Transverse colon (tissue), 4 donors: ENCODE measurements at regions not wholly inside any gene's neighbourhood (a gene's known extent, or its start where the extent isn't known, plus 50 kb on each side); places are given as distances from the start of the nearest gene placed in this dataset.

Experiments used
- DNase-seq: peaks from one replicate; pipeline ENCODE4 v3.0.0-alpha.2; 2019
- H3K27ac ChIP-seq, 4 donors: fragments of 200-600 bp; sonication (generic); 2 replicates each; pipeline ENCODE4 v1.5.1; 2016 to 2018; ENCODE audit warnings: inconsistent platforms in 4 of 4
- H3K27me3 ChIP-seq: fragments of 200-600 bp; sonication (generic); 2 replicates; pipeline ENCODE4 v1.5.1; 2017; ENCODE audit warnings: inconsistent platforms
- H3K36me3 ChIP-seq, 4 donors: fragments of 200-600 bp; sonication (generic); 2 replicates each; pipeline ENCODE4 v1.5.1; 2017 to 2019; ENCODE audit warnings: inconsistent platforms in 4 of 4
- H3K4me1 ChIP-seq, 4 donors: fragments of 200-600 bp; sonication (generic); 2 replicates each; pipeline ENCODE4 v1.5.1; 2017 to 2020; ENCODE audit warnings: inconsistent platforms in 4 of 4
- H3K4me3 ChIP-seq, 4 donors: fragments of 200-600 bp; sonication (generic); 1 replicate in 1 of 4; 2 replicates in 3 of 4; pipeline versions ENCODE4 v1.5.1 to v1.6.1; 2017 to 2019; ENCODE audit warnings: inconsistent platforms in 4 of 4
- H3K9me3 ChIP-seq, 2 donors: fragments of 200-600 bp; sonication (generic); 2 replicates each; pipeline ENCODE4 v1.5.1; 2017 to 2019; ENCODE audit warnings: inconsistent platforms in 2 of 2
- EP300 ChIP-seq: sonication (generic); formaldehyde crosslinking; IDR thresholded peaks from one replicate; pipeline ENCODE4 v1.6.1; 2017; ENCODE audit warnings: antibody characterized with exemption, low read depth
- POLR2A ChIP-seq: fragments of 450-650 bp; IDR thresholded peaks from one replicate; pipeline ENCODE4 v1.6.1; 2016; ENCODE audit warnings: antibody characterized with exemption, mild to moderate bottlenecking, moderate library complexity
- POLR2AphosphoS5 ChIP-seq, 3 donors: sonication (generic); formaldehyde crosslinking; IDR thresholded peaks; one replicate each; pipeline ENCODE4 v1.6.1; 2016; ENCODE audit warnings: antibody characterized with exemption in 3 of 3
- WGBS, 2 donors: methylation state at CpG; one replicate each; pipeline ENCODE4 v1.1.5; 2018; ENCODE audit warnings: low coverage in 1 of 2; 5-methylcytosine and 5-hydroxymethylcytosine counted together
- in situ Hi-C, 4 donors: fragments of 200-750 bp; cut with MboI; loops; one replicate each; pipeline versions ENCODE4 v1.15.0 to v1.15.1; 2017; ENCODE audit warnings: low sequenced_read_pairs in 3 of 4, low pct_ligation_motif_present in 1 of 4, low pct_unique_long_range_greater_than_20kb in 1 of 4
- intact Hi-C: fragments of 100-400 bp; cut with DNase I; formaldehyde crosslinking; loops from one replicate; pipeline ENCODE4 v1.15.1; 2023; ENCODE audit warnings: low total_unique reads
- TF ChIP-seq, protein P1 (sequence below), 5 experiments: fragments of 200-600 bp in 3 of 5; fragments of 450-650 bp in 2 of 5; sonication (generic) in 3 of 5; IDR thresholded peaks; 1 replicate in 2 of 5; 2 replicates in 3 of 5; pipeline ENCODE4 v1.5.1; 2016 to 2017; ENCODE audit warnings: antibody characterized with exemption in 5 of 5, inconsistent platforms in 3 of 5, mild to moderate bottlenecking in 2 of 5, moderate library complexity in 1 of 5

DNA sequence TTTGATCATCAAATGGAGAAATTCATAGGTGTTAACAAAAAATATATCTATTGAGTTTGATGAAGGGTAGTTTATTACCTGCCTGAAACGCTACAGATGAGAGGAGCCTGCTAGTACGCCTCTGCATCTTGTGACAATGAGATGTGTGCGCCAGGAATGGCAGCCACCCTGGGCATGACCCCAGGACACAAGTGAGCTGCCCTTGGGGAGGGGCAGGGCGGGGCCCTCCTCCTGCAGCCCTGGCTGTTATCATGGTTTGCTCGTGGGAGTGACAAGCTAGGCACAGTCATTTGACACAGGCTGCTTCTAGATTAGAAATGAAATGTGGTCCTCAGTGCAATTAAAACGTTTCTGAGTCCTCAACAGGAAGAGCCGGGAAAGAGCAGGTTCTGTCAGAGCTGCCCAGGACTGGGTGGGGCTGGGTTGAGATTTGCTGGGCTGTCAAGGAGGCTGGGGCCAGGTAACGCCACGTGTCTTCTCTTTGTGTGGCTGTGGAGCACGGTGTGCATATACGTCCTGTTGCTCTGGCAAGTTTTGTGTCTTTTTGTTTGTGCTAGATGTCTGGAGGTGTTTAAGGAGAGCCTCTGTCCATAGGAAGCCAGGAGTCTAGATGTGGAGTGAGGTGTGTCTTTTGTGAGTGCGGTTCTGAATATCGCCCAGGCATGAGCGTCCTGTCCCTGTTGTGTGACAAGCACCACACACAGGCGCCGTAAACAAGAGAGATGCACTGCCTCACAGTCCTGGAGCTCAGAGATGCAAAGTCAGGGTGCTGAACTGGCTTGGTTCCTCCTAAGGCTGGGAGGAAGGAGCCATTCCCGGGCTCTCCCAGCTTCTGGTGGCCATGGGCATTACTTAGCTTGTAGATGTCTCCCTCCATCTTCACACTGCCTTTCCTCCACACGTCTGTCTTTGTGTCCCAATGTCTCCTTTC lies 129.0 kb upstream of the IRX4 start:
- WGBS, 2 donors = 56 to 61% methylated on average over 5 to 18 of the region's 18 CpGs
- in situ Hi-C loops = loop anchor here in 3 of 4 donors (25.0 kb wide), 2 partner anchors 249 to 274 kb away; no protein-coding TSS in a partner anchor
- no peak for DNase-seq
- Histone ChIP-seq H3K9me3 (no peaks in the 10 kb centered on the region), H3K27me3 (no peaks in the 10 kb centered on the region), H3K27ac (no peak overlapping the region), H3K36me3 (no peaks in the 10 kb centered on the region), H3K4me3 (no peak overlapping the region), H3K4me1 (no peaks in the 10 kb centered on the region)
- intact Hi-C loops = no loop called here
- TF ChIP-seq, protein P1, sequence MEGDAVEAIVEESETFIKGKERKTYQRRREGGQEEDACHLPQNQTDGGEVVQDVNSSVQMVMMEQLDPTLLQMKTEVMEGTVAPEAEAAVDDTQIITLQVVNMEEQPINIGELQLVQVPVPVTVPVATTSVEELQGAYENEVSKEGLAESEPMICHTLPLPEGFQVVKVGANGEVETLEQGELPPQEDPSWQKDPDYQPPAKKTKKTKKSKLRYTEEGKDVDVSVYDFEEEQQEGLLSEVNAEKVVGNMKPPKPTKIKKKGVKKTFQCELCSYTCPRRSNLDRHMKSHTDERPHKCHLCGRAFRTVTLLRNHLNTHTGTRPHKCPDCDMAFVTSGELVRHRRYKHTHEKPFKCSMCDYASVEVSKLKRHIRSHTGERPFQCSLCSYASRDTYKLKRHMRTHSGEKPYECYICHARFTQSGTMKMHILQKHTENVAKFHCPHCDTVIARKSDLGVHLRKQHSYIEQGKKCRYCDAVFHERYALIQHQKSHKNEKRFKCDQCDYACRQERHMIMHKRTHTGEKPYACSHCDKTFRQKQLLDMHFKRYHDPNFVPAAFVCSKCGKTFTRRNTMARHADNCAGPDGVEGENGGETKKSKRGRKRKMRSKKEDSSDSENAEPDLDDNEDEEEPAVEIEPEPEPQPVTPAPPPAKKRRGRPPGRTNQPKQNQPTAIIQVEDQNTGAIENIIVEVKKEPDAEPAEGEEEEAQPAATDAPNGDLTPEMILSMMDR (IDR thresholded peaks at IDR 0.05) = no peak
- TF ChIP-seq POLR2AphosphoS5 (IDR thresholded peaks at IDR 0.05) (no peak), POLR2A (no peak), EP300 (no peak)

DNA sequence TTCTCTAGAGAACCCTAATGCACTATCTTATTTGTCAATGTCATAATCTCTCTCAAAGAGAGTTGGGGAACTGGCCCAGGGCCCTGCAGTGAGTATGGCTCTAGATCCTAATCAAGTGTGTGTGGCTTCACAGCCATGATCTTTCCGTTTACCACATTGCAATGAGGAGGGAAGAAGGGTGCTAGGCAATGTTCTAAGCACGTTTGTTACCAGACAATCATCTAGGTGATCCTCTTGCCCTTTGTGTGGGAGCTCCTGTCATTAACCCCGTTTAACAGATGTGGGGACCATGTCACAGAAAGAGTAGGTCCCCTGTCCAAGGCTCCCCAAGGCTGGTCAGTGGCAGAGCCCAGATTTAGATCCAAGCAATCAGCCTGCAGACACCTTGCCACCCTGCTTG lies 128.2 kb upstream of the IRX4 start:
- no peak for TF ChIP-seq EP300
- intact Hi-C loops = no loop called here
- 60 to 79% methylated on average over 1 to 3 of the region's 3 CpGs for WGBS, 2 donors

DNA sequence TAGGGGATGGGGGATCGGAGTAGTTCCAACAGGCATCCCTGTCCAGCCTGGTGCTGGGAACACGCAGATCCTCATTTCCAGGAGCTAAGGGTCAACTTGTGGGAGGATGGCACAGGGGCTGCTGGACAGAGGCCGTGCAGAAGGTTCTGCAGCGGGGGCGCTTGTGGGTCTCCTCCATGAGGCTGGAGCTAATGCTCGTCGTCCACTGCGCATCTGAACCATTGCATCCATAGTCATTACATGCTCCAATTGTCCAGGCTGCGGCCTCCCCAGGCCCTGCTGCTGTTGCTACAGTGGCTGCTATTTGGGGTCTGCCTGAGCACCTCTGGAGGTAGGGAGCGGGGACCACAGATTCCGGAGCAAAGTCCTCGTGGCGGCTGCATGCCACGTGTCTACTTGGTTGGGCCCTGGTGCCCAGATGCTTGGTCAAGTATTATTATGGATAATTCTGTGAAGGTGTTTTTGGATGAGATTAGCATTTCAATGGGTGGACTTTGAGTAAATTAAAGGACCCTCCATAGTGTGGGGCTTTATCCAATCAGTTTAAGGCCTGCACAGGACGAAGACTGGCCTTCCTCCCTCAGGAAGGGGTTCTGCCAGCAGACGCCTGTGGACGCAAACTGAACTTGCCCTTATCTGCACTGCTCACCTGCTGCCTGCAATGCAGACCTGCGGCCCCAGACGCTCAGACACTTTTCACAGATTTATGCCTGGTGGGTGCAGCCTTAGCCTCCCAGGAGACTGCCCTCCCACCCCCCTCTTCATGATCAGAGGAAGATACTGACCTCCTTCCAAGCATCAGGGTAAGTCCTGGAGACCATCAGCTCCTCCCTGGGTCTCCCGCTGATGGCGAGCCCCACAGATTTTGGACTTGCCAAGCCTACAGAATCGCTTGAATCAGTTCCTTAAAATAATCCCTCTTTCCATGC lies 127.5 kb upstream of the IRX4 start:
- WGBS, 2 donors = 84% methylated on average over 22 of the region's 22 CpGs; no CpG with 5 or more reads in 1 of the 2 donors
- H3K27me3 ChIP-seq = no peaks in the 10 kb centered on the region
- H3K4me3 ChIP-seq = no peak overlapping the region
- no peaks in the 10 kb centered on the region for H3K9me3 ChIP-seq
- H3K4me1 ChIP-seq = no peaks in the 10 kb centered on the region
- DNase-seq = no peak
- in situ Hi-C loops = loop anchor here in 3 of 4 donors (25.0 kb wide), 2 partner anchors 248 to 273 kb away; no protein-coding TSS in a partner anchor
- intact Hi-C loops = no loop called here
- H3K36me3 ChIP-seq = no peaks in the 10 kb centered on the region
- H3K27ac ChIP-seq = no peak overlapping the region
- TF ChIP-seq EP300 (no peak), POLR2A (no peak), POLR2AphosphoS5 (IDR thresholded peaks at IDR 0.05) (no peak)
- TF ChIP-seq, protein P1 (IDR thresholded peaks at IDR 0.05) = no peak

More for the DNA sequence above, 128.2 kb upstream of the IRX4 start:
- Histone ChIP-seq H3K27me3 (no peaks in the 10 kb centered on the region), H3K27ac (no peak overlapping the region), H3K4me3 (no peak overlapping the region), H3K36me3 (no peaks in the 10 kb centered on the region), H3K9me3 (no peaks in the 10 kb centered on the region), H3K4me1 (no peaks in the 10 kb centered on the region)
- in situ Hi-C loops = loop anchor here in 3 of 4 donors (25.0 kb wide), 2 partner anchors 249 to 274 kb away; no protein-coding TSS in a partner anchor
- DNase-seq = no peak

DNA sequence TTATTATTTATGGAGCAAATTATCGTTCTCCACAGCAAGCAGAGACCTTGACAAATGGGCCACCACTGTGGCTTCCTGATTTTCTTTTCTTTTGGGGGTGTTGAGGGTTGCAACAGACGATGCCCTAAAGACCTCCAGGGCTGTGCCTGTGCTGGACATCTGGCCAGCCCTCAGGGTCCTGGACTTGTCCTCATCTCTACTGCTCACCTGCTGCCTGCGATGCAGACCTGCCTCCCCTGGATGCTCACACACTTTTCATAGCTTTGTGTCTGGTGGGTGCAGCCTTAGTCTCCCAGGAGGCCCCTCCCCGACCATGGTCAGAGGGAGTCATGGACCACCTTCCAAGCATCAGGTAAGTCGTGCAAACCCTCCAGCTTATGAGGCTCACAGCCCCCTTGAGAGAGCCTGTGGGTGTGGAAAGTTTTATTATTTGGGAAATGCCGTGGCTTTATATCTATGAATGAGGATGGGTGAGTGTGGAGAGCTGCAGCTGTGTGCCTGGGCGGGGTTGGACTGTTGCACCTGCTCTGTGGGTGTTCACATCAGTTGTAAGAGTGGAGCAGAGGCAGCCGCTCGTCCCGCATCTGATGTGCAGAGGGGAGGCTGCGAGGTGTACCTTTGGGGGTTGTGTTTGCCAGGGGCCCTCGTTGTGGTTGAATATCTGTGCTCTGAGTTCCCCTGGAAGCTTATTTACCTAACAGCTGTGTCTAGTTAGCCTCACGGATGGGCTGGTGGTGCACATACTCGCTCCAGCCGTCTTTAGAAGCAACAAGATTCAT lies 126.3 kb upstream of the IRX4 start:
- 49% methylated on average over 15 of the region's 15 CpGs; no CpG with 5 or more reads in 1 of the 2 donors for WGBS, 2 donors
- no peak overlapping the region for H3K27ac ChIP-seq
- H3K4me3 ChIP-seq = no peak overlapping the region
- in situ Hi-C loops (loop anchor here in 3 of 4 donors (25.0 kb wide), 2 partner anchors 247 to 272 kb away; no protein-coding TSS in a partner anchor), intact Hi-C loops (no loop called here)
- no peaks in the 10 kb centered on the region for H3K36me3 ChIP-seq
- no peak for TF ChIP-seq POLR2A
- TF ChIP-seq POLR2AphosphoS5 (IDR thresholded peaks at IDR 0.05) = no peak
- TF ChIP-seq, protein P1 (IDR thresholded peaks at IDR 0.05) = no peak
- TF ChIP-seq EP300 = no peak
- DNase-seq = no peak
- no peaks in the 10 kb centered on the region for H3K4me1 ChIP-seq
- H3K9me3 ChIP-seq = no peaks in the 10 kb centered on the region
- no peaks in the 10 kb centered on the region for H3K27me3 ChIP-seq
